ENCODE measurements at regions not wholly inside any gene's neighbourhood (a gene's known extent, or its start where the extent isn't known, plus 50 kb on each side); places are given as distances from the start of the nearest gene placed in this dataset.

DNA sequence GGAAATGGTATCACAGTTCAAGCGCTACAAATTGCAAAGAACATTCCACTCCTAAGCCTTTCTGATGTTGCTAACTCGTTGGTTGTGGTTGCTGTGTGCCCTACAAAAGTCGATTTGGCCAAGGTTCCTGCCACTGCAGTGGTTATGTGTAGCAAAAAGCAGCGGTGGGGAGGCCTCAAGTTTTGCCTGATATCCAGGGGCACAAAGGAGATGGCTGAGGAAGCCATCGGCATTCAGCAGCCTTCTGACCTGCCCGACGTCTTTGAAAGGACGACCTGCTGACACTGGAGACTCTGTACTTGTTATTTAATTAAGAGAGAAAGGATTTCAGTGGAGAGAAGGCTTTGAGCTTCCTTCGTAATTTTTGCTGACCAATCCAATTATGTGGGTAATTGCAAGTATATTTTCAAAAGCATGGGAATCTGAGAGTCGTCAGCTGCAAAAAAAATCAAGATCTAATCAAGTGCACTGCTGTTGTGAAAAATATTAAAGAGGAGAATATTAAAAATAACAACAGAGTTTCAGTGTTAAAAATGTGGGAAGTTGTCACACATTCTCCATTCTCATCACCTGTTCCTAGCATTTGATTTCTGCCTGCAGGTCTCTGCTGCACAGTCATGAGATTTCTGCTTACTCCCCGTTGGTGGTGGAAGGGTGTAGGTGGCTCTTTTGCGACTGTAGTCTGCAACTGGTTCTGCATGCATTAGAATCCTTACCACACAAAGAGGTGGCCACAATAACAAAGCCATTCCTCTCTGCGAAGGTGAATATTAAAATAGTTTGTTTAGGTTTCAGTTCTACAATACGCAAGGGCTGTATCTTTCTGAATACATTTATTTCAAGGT, 319.2 kb downstream of the IRX2 start:
- no peak for DNase-seq

DNA sequence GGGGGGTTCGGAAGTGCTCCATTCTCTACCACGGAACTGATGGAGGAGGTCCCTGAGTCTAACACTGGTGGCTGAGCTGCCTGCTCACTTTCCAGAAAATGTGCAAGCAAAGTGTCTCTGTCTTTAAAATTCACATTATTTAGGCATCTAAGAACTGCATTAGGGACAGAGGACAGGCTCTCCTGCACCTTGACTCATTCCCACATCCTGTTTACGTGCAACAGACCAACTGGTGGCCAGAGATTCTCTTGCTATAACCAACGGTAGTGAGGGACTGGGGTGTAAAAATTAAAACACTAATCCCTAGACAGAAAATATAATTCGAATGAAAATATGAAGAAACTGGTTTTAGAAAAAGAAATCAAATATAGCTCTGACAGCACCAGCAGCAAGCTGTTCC, 320.9 kb downstream of the IRX2 start:
- no peak for DNase-seq

DNA sequence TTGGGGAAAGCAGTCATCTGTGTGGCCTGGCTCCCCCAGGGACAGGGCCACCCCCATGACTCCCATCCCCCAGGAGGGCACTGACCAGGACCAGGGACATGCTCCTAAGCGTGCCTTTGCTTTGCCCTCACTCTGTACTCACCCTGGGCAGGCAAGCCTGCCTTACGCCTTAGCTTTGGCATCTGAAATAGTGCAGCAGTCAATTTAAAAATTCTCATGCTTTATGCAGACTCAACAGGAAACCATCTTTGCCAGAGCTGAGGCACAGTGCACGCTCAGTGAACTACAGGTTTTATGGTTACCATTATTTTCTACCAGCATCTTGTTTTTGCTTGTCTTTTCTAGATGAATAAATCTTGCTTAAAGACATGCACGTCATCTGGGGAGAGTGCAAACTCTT, 323.5 kb downstream of the IRX2 start:
- no peak for DNase-seq

DNA sequence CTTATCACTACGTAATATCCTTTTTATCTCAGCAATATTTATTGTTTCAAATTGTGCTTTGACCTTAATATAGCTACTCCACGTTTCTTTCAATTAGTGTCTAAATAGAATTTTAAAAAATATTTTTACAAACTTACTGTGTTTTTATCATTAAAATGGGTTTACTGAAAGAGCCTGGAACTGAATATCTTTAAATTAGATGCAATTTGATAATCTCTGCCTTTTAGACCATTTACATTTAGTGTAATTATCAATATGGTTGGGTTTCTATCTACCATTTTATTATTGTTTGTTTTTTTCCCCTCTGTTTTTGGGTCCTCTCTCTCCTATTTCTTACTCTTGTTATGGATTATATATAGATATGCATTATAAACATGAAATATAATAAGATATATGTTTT, 327.8 kb downstream of the IRX2 start:
- no peak for DNase-seq

DNA sequence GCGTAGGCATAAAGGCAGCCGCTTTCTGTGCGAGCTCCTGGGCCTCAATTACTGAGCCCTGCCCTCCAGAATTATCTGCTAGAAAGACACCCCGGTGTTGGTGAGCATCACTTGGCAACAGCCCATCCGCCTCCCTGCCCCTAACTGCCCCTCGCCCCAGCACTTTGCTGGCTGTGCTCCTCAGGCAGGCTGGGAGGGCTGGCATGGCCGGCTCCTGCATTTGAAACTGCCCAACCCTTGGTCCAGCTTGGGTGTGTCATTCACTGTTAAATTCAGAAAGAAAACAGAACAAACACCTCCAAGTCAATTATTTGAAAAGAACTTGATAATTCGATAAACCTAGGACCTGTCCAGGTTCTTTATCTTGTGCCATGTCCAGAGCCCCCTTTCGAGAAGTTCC, 334.2 kb downstream of the IRX2 start:
- DNase-seq = no peak

DNA sequence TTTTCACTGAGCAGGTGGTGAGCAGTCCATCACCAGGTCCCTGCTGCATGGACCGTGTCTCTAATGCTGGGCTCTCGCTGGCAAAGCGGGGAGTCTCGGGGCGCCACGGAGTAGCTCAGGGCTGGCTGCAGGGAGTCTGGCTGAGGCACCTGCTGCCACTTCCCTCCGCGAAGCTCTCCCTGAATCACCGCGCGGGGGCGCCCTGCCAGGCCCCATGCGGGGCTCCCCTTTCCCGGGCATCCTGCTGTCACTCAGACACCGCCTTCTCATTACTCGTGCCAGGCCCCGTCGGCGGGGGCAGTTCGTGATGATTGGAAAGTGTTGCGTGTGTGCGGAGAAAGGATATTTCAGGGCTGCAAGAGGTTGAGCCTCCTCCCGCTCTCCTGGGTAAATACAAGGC, 335.8 kb downstream of the IRX2 start:
- DNase-seq = no peak

DNA sequence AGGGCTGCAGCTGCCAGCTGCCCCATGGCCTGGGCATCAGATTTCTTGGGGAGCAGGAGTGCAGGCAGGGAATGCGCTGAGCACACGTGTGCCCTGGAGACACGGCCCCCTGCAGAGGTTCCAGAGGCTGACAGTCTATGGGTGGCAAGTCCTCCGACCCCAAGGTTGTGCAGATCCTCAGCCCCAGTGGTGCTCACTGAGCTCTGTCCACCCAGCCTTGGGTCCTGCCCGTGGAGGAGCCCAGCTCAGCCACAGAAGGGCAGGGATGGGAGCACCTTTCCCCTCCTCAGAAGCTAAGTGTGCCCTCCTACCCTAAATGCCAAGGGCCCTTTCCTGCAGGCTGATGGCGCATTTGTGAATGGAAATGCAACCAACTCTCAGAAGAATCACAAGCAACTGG, 341.0 kb downstream of the IRX2 start:
- DNase-seq = no peak

DNA sequence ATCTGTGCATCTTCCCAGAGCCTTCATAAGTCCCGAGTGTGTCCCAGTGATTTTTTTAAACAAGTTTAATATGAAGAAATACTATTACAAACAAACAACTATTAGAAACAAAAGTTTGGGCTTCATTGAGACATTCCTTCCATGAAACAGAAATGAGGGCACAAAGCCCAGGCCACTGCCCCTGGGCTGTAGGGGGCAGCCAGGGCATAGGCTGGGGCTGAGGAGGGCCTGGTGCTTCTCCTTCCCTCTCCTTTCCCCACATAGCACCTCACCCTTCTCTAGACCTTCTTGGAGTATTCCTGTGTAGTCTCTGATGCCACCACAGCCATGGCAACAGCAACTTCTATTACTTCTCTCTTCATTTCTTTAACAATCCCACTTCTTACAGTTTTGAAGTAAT, 348.2 kb downstream of the IRX2 start:
- DNase-seq = no peak

DNA sequence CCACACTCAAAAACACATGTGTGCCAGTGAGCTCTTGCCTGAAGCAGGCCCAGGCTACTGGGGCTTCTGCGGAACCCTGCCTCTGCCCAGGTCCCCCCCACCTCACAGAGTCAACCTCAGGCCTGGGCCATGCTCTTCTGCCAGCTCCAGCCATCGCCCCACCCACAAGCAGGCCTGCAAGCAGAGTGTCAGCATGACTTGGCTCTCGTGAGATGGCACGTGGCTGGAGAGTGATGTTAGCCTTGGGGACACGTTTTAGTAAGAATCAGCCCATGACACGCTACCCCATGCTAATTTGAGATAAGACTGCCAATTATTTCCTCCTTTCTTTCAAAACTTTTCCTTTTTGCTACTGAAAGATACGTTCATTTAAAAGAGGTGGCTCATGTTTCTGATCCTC, 351.7 kb downstream of the IRX2 start:
- no peak for DNase-seq

DNA sequence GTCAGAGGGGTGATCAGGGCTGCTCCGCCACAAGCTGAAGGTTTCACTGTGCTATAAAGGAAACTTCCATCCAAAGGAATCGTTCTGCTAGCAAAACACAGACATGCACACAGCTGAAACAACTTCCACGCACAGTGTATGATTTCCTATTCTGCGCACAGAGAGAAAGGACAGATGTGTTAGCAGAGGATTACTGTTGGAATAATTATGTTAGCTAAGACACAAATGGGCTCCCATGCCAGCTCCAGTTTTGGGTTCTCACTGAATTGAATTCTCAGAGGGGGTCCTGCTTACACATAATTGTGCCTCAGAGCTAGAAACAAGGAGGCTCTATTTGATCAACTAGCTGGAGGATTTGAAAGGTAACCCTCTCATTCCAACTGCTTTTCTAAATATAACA, 352.4 kb downstream of the IRX2 start:
- no peak for DNase-seq

DNA sequence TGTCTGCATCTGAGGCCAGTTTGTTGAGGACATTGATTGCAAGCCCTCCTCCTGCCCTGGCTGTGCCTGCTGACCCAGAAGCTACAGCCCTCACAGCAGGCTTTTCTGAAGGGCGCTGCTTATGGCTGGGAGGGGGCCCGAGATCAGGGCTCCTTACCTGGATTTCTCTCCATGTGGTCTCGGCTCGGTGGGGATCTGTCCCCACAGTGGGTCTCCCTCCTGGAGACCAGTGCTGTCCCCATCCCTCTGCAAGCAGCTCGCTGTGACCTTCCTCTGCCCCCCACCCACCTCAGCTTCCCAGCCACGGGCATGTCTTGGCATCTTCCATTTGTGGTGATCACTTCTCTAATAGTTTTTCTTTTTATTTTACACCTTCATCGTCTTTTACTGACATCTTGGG, 357.9 kb downstream of the IRX2 start:
- DNase-seq = no peak

DNA sequence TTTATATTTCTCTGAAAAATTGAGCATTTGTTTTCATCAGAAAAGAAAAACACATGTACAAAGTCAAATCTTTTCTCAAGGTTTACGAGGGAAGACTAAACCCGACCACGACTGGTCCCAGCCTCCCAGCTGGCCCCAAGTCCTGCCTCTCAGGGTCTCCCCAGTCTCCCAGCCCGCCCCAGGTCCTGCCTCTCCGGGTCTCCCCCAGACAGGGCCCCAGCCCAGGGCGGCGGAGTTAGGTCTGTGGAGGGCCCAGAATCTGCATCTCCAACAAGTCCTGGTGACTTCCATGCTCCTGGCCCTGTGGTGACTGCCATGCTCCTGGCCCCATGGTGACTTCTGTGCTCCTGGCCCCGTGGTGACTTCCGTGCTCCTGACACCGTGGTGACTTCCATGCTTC, 359.9 kb downstream of the IRX2 start:
- no peak for DNase-seq

DNA sequence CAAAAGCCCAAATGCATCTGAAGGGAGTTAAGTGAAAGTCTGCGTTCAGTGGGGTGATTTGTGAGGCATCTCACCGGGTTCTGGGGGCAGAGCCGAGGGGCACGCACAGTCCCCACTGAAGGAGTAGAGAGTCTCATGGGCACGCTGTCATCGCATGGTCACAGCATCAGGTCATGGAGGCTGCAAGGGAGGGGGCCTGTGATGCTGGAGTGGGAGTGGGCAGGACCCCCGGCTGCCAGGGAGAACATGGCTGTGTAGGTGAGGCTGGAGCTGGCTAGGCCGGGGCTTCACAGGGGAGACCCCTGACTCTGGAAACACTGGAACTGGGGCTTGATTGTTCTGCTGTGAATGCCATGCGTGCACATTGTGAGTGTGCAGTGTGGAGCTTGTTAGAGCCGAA, 360.5 kb downstream of the IRX2 start:
- no peak for DNase-seq

DNA sequence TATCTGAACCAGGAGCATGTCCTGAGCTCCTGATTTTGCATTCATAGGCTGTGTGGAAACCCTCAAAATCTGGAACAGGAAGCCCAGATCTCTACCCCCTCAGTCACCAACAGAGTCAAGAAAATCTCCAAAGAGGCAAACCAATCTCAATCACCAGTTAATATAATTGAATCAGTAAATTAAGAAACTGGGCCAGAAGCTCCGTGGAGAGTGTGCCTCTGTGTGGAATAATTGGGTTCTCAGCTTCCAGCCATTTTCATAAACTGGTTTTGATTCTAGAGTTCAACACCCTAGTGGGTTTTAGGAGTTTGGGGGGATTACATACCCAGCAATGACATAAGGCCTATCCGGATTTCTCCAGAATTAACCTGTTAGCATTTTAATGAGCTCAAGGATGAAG, 362.9 kb downstream of the IRX2 start:
- no peak for DNase-seq

DNA sequence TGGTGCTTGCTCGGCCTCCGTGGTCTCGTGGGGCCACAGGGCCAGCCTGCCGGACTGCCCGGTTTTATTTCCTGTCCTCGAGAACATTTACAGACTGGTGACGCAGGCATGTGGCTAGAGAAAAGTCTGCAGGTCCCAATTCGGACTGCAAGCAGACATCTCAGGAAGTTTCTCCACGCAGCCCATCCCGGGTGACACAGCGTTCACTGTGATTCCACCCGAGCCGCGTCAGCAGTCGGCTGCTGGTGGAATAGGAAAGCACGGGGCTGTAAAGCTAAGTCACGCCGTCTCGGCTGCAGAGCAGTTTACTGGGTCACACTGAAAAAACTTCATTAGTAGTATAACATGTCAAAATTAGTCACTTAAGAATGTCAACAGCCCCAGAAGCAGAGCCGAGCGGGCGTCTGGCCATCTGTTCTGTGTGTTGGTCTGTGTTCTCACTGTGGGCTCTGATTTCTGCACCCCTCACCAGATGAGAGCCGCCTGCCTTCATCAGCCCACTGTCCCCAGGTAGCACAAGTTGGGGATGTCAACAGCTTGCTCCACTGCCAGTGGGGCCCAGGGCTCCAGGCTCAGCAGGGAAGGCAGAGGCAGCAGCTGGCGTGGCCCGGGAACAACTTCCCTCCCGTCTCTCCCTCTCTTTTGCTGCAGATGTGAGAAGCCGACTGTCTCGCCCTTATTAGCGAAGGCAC, 363.7 kb downstream of the IRX2 start:
- no peak for DNase-seq

DNA sequence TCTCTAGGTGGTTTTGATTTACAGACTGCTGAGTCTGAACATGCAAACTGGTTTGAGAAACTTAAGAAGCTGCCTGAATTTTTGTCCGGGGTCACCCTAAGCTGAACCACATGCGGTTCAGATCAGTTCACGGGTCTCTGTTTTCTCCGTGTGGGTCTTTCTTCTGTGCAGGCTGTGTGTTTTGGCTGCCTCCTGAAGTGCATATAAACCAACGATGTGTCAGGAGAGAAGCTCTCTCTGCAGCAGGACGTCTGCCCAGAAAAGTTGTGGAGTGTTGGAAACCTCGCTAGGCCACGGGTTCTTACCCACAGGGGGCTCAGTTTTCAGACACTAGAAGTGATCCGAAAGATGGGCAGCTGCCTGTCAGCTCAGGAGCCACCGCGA, 364.2 kb downstream of the IRX2 start:
- DNase-seq = no peak

DNA sequence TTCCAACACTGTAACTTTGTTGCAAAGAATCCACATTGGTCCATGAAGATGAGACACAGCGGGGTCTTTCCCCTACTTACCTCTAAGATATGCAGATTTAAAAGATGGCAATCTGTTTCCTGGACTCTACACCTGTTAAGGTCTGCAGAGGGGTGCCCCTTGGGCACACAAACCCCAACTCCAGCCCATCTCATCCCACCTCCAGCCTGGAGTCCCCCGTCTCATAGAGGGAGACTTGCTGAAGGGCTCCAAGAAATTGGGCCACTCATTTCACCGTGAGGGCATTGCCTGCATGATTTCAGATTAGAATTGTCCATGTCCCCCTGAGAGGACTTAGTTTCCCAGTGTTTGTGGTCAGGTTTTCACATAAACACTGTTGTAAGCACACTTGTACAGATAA, 365.7 kb downstream of the IRX2 start:
- no peak for DNase-seq

DNA sequence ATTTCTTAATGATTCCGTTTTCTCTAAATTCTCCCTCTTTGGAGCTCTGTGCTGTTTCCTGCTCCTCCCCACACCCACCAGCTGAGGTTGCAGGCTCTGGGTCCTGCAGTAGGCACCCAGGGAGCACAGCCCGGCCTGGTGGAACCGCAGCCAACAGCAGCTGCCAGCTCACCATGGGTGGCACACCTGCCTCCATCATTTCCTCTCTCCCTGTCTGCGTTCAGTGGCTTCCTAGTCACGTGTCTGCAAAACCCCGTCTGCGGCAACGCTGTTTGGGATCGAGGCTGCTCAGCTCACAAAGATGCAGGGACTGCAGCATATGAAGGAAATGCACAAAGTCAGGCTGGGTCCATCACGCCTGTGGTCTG, 367.8 kb downstream of the IRX2 start:
- no peak for DNase-seq

DNA sequence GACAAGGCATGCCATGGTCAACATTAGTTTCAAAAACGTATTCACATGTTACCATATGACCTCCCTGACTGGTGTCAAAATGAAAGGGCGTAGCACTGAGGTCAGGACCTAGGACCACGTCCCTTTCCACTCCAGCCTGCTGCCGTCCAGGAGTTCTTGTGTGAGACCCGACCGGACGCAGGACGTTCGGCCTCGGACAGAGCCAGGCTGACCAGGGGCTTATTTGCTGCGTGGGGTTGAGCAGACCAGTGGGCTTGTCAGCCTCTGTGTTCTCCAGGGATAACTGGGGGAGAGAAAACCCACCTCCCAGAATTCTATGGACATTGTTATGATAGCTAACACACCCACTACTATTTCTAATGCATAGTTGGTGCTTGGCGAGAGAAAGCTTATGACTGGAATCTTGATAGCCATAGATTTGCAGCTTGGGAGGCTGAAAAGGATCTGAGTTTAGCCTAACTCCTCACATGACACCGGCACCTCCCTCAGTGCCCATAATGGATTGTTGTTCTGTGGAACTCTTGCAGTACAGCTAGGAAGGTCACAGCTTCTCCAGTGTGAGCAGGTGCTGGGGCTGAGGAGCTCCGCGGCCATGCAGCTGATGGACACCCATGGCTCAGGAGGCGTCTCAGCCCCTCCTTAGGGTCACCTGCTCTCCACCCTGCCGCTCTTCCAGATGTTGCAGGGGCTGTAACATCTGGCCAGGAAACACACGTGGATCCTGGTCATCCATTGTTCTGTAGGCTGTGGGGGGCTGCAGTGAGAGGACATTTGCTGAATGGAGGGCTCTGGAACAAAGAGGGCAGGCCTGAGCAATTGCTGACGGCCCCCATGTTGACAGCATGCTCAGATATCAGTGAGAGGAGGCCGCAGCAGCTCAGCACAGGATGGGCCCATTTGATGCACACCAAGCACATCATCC, 368.4 kb downstream of the IRX2 start:
- no peak for DNase-seq

DNA sequence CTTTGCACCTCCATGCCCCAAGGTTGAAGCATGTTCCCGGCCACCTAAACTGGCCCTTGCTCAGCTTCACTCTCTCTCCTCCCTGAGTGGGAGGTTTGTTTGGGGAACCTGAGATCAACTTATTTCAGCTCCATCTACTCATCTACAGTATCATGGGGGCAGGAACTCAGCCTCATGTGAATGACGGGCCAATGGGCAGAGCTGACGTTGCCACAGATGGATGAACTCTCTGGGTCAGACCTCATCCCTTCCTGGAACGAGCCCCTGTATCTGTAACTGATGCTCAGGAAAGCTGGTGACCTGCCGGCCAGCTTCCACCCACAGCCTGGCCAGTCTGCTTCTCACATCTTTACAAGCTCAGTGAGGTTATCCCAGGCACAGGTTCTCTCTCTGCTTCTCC, 369.6 kb downstream of the IRX2 start:
- DNase-seq = no peak

DNA sequence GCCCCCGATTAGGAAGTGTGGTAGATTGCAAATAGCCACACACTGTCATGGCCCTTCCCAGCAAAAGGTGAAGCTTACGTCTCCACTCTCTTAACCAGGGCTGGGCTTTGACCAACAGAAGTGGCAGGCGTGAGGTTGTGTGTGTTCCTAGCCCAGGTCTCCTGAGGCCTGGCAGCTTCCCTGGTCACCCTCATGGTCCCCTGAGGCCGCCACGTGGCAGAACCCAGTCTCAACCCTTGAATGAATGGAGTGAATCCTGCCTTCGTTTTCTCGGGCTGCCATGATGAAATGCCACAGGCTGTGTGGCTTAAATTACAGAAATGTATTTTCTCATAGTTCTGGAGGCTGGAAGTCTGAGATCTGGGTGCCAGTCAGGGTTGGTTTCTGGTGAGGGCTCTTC, 370.4 kb downstream of the IRX2 start:
- no peak for DNase-seq

DNA sequence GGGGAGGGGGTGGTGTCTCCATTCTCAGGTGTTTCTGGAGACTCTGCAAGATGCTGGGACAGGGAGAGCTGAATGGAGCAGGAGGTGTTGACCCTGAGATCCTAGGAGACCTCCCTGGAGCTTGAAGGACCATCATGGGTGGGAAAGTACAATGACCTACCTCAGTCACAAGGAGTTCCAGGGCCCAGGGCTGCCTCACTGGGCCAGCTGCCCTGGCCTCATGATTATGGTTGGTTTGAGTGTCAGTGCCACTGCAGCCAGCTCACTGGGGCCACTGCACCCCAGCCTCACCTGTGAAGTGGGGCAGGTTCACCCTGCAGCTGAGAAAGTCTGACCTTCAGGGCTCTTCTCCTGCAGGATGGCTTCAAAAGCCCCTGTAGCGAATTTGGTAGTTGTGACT, 372.5 kb downstream of the IRX2 start:
- no peak for DNase-seq

DNA sequence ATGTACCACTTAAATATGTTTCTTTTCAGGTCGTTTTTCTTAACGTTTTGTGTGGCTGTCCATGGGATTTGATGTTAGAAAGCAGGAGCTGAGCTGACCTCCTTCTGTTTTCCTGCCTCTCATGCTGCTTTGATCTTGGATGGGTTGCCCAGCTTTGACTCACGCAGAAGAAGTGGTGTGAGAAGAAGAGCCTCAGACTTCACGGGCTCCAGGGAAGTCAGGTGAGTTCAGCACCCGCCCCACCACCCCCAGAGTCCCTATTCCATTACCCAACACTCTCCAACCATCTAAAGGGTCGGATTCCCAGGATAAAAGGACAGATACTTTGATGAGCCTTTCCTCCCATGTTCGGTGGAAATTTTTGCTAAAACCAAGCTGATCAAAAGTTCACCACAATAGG, 373.4 kb downstream of the IRX2 start:
- no peak for DNase-seq

DNA sequence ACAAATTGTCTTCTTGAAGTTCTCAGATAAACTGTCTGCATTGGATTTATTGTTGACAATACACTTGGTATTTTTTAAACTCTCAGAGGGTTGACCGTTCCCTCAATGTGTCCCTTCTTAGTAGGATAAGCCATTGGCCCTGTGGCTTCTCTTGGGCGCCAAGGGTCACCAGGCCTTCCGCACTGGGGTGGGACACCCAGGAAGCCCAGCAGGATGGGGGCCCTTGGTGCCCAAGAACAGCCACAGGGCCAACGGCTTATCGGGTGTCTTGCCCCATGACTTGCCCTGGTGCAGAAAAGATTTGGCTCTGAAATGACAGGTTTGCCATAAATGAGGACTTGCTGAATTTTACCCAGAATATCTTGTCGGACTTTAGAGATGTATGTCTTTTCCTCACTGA, 375.0 kb downstream of the IRX2 start:
- no peak for DNase-seq

Data from inflammatory macrophage treated with lipopolysaccharide for 1 hour (primary cell).